Progenitor cell of endocrine pancreas (in vitro differentiated cells): ENCODE measurements at regions not wholly inside any gene's neighbourhood (a gene's known extent, or its start where the extent isn't known, plus 50 kb on each side); places are given as distances from the start of the nearest gene placed in this dataset.
A peak's percentile ranks its signal among the peaks of the same experiment; 100 is the strongest.
"Not testable (repeated sequence)": the region's sequence is repeated elsewhere in the genome, so short reads cannot be mapped to it uniquely, and the experiment has no call there.

Experiments
- DNase-seq: peaks from one replicate; pipeline ENCODE4 v3.0.0; 2021; ENCODE audit warnings: low spot score; ENCODE audit not compliant: unreplicated experiment
- H3K27ac Mint-ChIP-seq: 2 replicates; pipeline ENCODE4 v1.8.0; 2021; ENCODE audit warnings: mild to moderate bottlenecking, moderate library complexity, mixed read lengths
- H3K27me3 Mint-ChIP-seq: 2 replicates; pipeline ENCODE4 v1.8.0; 2021; ENCODE audit warnings: mixed read lengths
- H3K36me3 Mint-ChIP-seq: 2 replicates; pipeline ENCODE4 v1.8.0; 2022; ENCODE audit warnings: mixed read lengths; ENCODE audit not compliant: insufficient read depth
- H3K4me1 Mint-ChIP-seq: 2 replicates; pipeline ENCODE4 v1.8.0; 2021; ENCODE audit warnings: low read depth, mixed read lengths
- H3K4me3 Mint-ChIP-seq: 2 replicates; pipeline ENCODE4 v1.8.0; 2021; ENCODE audit warnings: low read depth, mild to moderate bottlenecking, moderate library complexity, mixed read lengths
- H3K9me3 Mint-ChIP-seq: 2 replicates; pipeline ENCODE4 v1.8.0; 2021; ENCODE audit warnings: low read depth, mixed read lengths
- TF ChIP-seq, protein P1 (sequence below): fragments of 200-600 bp; sonication (generic); IDR thresholded peaks from one replicate; pipeline ENCODE4 v1.5.0; 2021; ENCODE audit warnings: antibody characterized with exemption, mild to moderate bottlenecking; ENCODE audit not compliant: unreplicated experiment

DNA sequence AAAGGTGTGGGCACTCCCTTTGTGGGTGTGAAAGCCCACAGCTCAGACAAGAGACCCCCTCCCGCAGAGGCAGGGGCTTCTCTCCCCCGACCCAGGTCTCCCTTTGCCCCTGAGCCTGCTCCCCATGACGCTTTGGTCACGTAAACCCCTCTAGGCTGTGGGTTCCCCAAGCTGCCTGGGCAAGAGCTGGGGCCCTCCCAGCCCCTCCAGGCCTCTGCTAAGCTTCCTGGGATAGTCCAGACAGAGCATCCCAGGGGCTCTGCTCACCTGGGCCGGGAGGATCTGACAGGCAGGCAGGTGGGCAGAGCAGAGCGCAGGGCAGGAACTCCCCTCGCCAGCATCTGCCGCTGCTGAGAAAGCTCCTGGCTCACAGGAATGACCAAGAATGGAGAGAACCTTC, 177.3 kb downstream of the BANP start:
- no peak overlapping the region for H3K4me3 Mint-ChIP-seq
- TF ChIP-seq, protein P1, sequence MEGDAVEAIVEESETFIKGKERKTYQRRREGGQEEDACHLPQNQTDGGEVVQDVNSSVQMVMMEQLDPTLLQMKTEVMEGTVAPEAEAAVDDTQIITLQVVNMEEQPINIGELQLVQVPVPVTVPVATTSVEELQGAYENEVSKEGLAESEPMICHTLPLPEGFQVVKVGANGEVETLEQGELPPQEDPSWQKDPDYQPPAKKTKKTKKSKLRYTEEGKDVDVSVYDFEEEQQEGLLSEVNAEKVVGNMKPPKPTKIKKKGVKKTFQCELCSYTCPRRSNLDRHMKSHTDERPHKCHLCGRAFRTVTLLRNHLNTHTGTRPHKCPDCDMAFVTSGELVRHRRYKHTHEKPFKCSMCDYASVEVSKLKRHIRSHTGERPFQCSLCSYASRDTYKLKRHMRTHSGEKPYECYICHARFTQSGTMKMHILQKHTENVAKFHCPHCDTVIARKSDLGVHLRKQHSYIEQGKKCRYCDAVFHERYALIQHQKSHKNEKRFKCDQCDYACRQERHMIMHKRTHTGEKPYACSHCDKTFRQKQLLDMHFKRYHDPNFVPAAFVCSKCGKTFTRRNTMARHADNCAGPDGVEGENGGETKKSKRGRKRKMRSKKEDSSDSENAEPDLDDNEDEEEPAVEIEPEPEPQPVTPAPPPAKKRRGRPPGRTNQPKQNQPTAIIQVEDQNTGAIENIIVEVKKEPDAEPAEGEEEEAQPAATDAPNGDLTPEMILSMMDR, result no peak
- DNase-seq, result no peak

DNA sequence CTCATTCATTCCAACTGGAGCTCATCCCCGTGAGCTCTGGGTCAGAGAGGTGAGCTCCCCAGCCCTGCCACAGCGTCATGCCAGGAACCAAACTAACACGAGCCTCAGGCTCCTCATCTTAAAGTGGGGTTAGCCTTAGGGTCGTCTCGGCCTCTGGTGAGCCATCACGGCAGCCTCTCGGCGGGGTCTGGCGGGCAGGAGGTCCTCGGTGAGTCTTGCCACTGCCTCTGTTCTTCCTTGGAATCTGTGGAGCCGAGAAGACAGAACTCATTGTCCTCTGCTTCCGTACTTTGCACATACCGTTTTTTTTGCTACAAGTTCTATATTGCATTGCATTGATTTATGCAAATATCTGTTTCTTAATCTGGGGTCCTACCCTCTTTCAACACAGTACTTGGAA, 177.9 kb downstream of the BANP start:
- H3K27me3 Mint-ChIP-seq, result peaks cover 12% of the 10 kb centered on the region
- not testable (repeated sequence) for DNase-seq, H3K9me3 Mint-ChIP-seq, H3K4me3 Mint-ChIP-seq, H3K36me3 Mint-ChIP-seq, H3K27ac Mint-ChIP-seq, H3K4me1 Mint-ChIP-seq

More for the DNA sequence above, 177.3 kb downstream of the BANP start:
- Mint-ChIP-seq H3K36me3 (no peaks in the 10 kb centered on the region), H3K27me3 (peaks cover 10% of the 10 kb centered on the region), H3K9me3 (no peaks in the 10 kb centered on the region), H3K4me1 (no peaks in the 10 kb centered on the region), H3K27ac (no peak overlapping the region)

DNA sequence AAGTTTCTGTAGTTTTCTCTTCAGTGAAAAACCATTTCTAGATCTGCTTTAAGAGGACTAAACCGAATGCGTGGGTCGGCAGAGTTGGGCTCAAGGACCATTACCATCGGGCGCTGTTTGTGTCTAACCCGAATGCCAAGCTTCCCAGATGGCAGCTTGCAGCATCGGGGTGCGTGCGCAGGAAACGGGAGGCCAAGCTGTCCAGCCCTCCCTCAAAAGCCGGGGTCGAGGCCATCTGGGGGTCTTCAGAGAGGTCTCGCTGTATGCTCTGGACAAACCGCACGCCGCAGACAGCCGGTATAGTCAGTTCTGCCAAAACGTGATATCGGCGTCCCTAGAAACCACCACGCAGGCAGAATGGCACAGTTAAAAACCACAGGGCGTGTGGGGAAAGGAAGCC, 178.8 kb downstream of the BANP start:
- peaks cover 13% of the 10 kb centered on the region for H3K27me3 Mint-ChIP-seq
- no peaks in the 10 kb centered on the region for H3K9me3 Mint-ChIP-seq
- H3K4me1 Mint-ChIP-seq, result no peaks in the 10 kb centered on the region
- no peak overlapping the region for H3K27ac Mint-ChIP-seq
- DNase-seq, result no peak
- TF ChIP-seq, protein P1, result no peak
- no peak overlapping the region for H3K4me3 Mint-ChIP-seq
- H3K36me3 Mint-ChIP-seq, result no peaks in the 10 kb centered on the region

DNA sequence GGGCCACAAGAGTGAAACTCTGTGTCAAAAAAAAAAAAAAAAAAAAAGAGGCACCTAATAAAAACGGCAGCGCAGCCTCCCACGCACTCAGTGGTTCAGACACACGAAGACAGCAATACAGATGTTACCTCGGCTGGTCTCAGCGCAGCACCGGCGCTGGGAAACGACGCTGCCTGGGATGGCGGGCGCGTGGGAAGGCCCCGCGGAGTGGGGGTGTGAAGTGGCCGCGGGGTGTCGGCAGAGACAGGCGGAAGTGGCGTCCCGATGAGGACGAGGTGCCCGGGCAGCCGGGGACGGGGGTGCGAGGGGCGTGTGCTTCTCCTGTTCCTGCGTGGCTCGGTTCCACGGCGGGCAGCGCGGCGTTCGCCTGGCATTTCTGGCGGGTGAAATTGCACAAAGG, 179.4 kb downstream of the BANP start:
- no peaks in the 10 kb centered on the region for H3K9me3 Mint-ChIP-seq
- H3K36me3 Mint-ChIP-seq, result no peaks in the 10 kb centered on the region
- DNase-seq, result no peak
- TF ChIP-seq, protein P1, result no peak
- H3K27ac Mint-ChIP-seq, result no peak overlapping the region
- peaks cover 13% of the 10 kb centered on the region for H3K27me3 Mint-ChIP-seq
- no peaks in the 10 kb centered on the region for H3K4me1 Mint-ChIP-seq
- H3K4me3 Mint-ChIP-seq, result no peak overlapping the region

DNA sequence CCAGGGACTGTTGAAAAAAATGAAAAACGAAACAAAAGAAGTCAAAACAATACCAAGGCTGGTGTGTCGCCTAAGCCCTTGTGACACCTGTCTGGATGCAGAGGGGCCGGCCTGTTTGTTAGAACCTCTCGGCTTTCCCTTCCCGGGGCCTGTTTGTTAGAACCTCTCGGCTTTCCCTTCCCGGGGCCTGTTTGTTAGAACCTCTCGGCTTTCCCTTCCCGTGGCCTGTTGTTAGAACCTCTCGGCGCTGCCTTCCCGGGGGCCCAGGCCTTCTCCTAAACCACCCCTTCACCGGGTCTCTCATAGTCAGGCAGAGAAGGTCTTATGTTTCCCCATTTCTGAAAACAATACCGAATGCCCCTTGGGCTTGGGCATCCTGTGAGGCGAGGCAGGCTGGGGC, 180.0 kb downstream of the BANP start:
- H3K9me3 Mint-ChIP-seq, result no peaks in the 10 kb centered on the region
- H3K27me3 Mint-ChIP-seq, result peaks cover 13% of the 10 kb centered on the region
- TF ChIP-seq, protein P1, result no peak
- H3K4me1 Mint-ChIP-seq, result no peaks in the 10 kb centered on the region
- DNase-seq, result no peak
- no peaks in the 10 kb centered on the region for H3K36me3 Mint-ChIP-seq
- peak overlapping the region; percentile 43 for H3K27ac Mint-ChIP-seq
- no peak overlapping the region for H3K4me3 Mint-ChIP-seq

DNA sequence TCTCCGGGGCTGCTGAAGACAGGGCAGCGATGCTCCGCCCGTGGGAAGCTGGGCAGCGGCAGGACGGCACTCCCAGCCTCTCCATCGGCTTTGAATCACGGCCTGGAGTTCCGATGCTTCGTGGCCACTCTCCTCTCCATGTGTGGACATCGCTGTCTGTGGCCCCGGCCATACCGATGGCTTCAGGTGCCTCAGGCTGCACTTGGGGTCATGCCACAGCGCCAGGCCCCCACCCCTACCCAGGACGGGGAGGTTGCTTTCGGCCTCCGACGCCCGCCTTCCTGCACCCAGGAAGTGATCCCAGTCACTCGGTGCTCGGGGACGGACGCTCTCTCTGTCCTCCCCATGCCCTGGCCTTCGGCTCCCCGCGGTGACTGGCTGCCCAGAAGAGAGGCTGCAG, 180.7 kb downstream of the BANP start:
- DNase-seq, result no peak
- H3K4me3 Mint-ChIP-seq, result no peak overlapping the region
- TF ChIP-seq, protein P1, result no peak
- H3K4me1 Mint-ChIP-seq, result no peaks in the 10 kb centered on the region
- no peak overlapping the region for H3K27ac Mint-ChIP-seq
- H3K9me3 Mint-ChIP-seq, result no peaks in the 10 kb centered on the region
- peaks cover 13% of the 10 kb centered on the region for H3K27me3 Mint-ChIP-seq
- H3K36me3 Mint-ChIP-seq, result no peaks in the 10 kb centered on the region
